HG03469 (cell line): ENCODE measurements at regions not wholly inside any gene's neighbourhood (a gene's known extent, or its start where the extent isn't known, plus 50 kb on each side); places are given as distances from the start of the nearest gene placed in this dataset.

ENCODE experiments used
- ATAC-seq: cut with Tn5 transposase; IDR thresholded peaks from one replicate; pipeline ENCODE4 v1.9.1; 2021; ENCODE audit warnings: mild to moderate bottlenecking, moderate library complexity, moderate number of reproducible peaks; ENCODE audit not compliant: unreplicated experiment

GRCh38 chr17:79239205-79239604 is 164.6 kb downstream of the ENGASE start:
- ATAC-seq = no peak

GRCh38 chr17:79237448-79238053 is 162.9 kb downstream of the ENGASE start:
- no peak for ATAC-seq

GRCh38 chr17:79235808-79236207 is 161.2 kb downstream of the ENGASE start:
- no peak for ATAC-seq

- no peak for ATAC-seq
Measured at GRCh38 chr17:79233916-79234551, 159.4 kb downstream of the ENGASE start.

DNA sequence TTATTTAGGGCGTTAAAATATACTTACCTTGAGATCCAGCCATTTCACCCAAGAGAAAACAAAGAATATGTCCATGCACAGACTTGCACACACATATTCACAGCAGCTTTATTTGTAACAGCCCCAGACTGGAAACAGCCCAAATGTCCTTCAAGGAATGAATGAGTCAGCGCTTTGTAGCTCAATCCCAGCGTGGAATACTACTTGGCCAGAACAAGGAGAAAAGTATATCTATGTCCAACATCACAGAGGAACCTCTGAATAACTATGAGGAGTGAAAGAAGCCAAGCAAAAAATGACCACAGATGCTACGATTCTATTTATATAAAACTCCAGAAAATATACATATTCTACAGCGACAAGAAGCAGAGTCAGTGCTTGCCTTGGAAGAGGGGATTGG is 158.3 kb downstream of the ENGASE start:
- ATAC-seq = no peak

DNA sequence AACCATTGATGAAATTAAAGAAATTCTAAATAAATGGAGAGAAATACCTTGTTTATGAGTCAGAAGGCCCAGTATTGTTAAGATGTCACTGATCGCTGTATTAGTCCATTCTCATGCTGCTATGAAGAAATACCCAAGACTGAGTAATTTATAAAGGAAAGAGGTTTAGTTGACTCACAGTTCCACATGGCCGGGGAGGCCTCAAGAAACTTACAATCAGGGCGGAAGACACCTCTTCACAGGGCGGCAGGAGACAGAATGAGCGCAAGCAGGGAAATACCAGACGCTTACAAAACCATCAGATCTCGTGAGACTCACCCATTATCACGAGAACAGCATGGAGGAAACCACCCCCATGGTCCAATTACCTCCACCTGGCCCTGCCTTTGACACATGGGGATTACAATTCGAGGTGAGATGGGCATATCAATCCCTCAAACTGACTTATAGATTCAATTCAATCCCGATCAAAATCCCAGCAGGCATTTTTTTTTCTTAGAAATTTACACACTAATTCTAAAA is 157.2 kb downstream of the ENGASE start:
- no peak for ATAC-seq

- no peak for ATAC-seq
Measured at GRCh38 chr17:79230576-79230975, 156.0 kb downstream of the ENGASE start.

- no peak for ATAC-seq
Measured at GRCh38 chr17:79226037-79226436, 151.4 kb downstream of the ENGASE start.

GRCh38 chr17:79224903-79225302 is 150.3 kb downstream of the ENGASE start:
- no peak for ATAC-seq

- ATAC-seq = no peak
Measured at GRCh38 chr17:79224476-79224875, 149.9 kb downstream of the ENGASE start.

- ATAC-seq = no peak
Measured at GRCh38 chr17:79223953-79224352, 149.3 kb downstream of the ENGASE start.

DNA sequence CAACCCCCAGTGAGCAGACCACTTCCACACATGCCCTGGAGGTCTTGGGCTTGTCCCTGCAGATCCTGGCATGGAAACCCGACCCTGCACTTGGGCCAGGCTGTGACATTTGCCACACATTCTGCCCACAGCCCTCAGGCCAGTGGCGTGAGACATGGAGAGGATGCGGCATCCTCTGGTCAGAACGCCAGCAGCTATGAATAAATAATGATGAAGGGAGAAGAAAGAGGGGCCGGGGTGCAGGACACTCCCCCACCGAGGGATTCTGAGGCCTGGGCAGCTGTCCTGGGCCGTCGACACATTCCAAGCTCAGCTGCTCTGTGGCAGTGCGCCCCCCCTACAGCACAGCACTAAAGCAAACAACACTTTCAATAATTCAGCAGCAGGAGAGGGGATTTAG is 148.8 kb downstream of the ENGASE start:
- no peak for ATAC-seq

GRCh38 chr17:79221597-79221996 is 147.0 kb downstream of the ENGASE start:
- ATAC-seq = no peak

GRCh38 chr17:79220713-79221291 is 146.2 kb downstream of the ENGASE start:
- no peak for ATAC-seq

DNA sequence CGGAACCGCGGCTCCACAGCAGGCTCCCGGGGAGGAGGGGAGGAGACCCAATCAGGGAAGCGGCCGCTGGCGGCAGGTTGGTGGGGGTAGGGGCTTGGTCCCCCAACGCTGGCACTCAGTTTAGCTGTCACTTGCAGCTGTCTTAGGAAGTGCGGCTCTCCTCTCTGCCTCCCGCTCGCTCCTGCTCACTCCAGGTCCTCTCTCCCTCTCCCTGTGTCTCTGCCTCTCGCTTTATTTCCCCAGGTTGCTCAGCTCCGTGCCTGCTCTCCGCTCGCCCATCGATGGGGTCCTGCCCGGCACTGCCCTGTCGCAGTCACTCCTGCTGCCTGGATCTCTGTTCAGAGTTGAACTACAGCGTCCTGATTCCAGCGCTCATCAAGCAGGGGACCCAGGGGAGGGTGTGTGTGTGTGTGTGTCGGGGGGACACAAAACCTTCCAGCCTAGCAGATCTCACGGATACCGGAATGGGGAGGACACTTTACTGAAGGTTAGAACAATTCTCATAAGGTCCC is 145.6 kb downstream of the ENGASE start:
- ATAC-seq = no peak

GRCh38 chr17:79219208-79219935 is 144.7 kb downstream of the ENGASE start:
- no peak for ATAC-seq

- no peak for ATAC-seq
Measured at GRCh38 chr17:79218825-79219200, 144.2 kb downstream of the ENGASE start.

DNA sequence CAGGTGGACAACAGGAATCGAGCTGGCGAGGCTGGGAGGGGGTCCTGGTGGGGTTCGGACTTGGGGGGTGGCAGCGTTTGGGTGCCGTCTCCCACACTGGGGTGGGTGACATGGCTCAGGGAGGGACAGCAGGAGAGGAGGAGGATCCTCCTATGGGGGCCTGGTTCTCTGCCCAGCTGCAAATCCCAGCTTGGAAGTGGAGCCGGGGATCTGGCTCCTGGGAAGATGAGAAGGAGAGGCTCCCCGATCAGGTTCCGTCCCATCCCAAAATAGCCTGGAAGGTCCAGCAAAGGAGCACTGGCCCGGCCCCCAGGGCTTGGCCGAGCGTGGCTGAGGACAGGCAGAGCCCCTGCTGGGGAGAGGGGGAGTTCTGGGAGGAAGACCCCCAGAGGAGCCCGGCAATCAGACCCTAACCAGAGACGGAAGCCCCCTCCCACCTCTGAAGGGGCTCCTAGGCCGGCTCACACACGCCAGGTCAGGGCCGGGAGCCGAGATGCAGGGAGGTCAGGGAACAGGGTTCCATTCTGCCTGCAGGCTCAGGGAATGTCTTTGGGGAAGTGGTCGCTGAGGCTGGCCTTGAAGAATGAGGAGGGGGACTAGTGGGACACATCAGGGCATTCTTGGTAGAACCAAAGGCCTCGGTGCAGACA is 143.7 kb downstream of the ENGASE start:
- no peak for ATAC-seq

- no peak for ATAC-seq
Measured at GRCh38 chr17:79217473-79218135, 143.0 kb downstream of the ENGASE start.

DNA sequence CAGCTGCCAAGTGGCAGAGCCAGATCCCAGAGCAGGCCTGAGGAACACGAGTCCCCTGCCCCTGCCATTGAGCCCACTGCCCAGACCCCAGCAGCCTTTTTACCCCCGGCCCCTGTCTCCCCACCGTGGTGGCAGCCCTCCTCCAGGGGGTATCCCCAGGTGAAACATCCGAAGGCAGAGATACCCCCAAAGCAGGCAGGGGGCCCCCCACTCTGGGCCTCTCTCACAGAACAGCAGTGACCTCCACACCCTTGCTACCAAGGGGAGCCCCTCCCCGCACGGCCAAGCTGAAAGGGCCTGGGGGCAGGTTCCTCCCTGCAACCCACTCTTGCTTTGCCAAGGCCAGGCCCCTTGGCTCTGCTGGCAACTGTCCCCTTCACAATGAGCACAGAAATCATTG is 142.2 kb downstream of the ENGASE start:
- no peak for ATAC-seq
